PC-3 (cell line): ENCODE measurements at regions not wholly inside any gene's neighbourhood (a gene's known extent, or its start where the extent isn't known, plus 50 kb on each side); places are given as distances from the start of the nearest gene placed in this dataset.

ENCODE experiments used
- ATAC-seq: fragments of 200-7000 bp; cut with Tn5 transposase; 2 replicates; pipeline ENCODE4 v1.9.1; 2020; ENCODE audit warnings: mild to moderate bottlenecking, moderate library complexity
- BruUV-seq: library from RNA; stranded (reverse); fragments of 400-500 nt; replicated peaks from 2 replicates; lab custom pipeline; 2021; lab: Mats Ljungman, UMichigan
- CTCF ChIA-PET: fragments of 300-600 bp; sonication (Branson Sonifier 250); formaldehyde crosslinking; loops from one replicate; lab custom pipeline; 2022; ENCODE audit warnings: antibody characterized with exemption; lab: Charles Lee
- POLR2A ChIA-PET: fragments of 300-600 bp; sonication (Branson Sonifier 250); formaldehyde crosslinking; loops from one replicate; lab custom pipeline; 2022; ENCODE audit warnings: antibody characterized with exemption; ENCODE audit not compliant: unreplicated experiment; lab: Charles Lee
- DNase-seq: peaks from one replicate; pipeline ENCODE4 v3.0.0-alpha.2; 2015
- H2AFZ ChIP-seq: fragments of 300-600 bp; sonication (generic); 2 replicates; pipeline ENCODE4 v1.6.0; 2016; ENCODE audit warnings: antibody characterized with exemption, low read length
- H3F3A ChIP-seq: fragments of 300-600 bp; sonication (generic); one replicate; pipeline ENCODE4 v1.6.0; 2017; ENCODE audit warnings: antibody characterized with exemption, low read length, control low read depth, mild to moderate bottlenecking; ENCODE audit not compliant: unreplicated experiment
- H3K27ac ChIP-seq: fragments of 300-600 bp; sonication (generic); 2 replicates; pipeline ENCODE4 v1.5.1; 2016; ENCODE audit warnings: mild to moderate bottlenecking, low read length
- H3K27me3 ChIP-seq: fragments of 300-600 bp; sonication (generic); 2 replicates; pipeline ENCODE4 v1.6.1; 2016; ENCODE audit warnings: low read length, mixed read lengths
- H3K36me3 ChIP-seq: fragments of 300-600 bp; sonication (generic); 2 replicates; pipeline ENCODE4 v1.6.1; 2016; ENCODE audit warnings: low read depth, mixed run types, low read length, mixed read lengths
- H3K4me1 ChIP-seq: fragments of 300-600 bp; sonication (generic); 2 replicates; pipeline ENCODE4 v1.5.1; 2016; ENCODE audit warnings: low read length; ENCODE audit not compliant: insufficient read depth
- H3K4me2 ChIP-seq: fragments of 300-600 bp; sonication (generic); 2 replicates; pipeline ENCODE4 v1.6.0; 2016; ENCODE audit warnings: low read length
- H3K4me3 ChIP-seq: fragments of 300-600 bp; sonication (generic); 2 replicates; pipeline ENCODE4 v1.5.1; 2016; ENCODE audit warnings: mild to moderate bottlenecking, low read length, mixed read lengths
- H3K79me2 ChIP-seq: fragments of 300-600 bp; sonication (generic); 2 replicates; pipeline ENCODE4 v1.6.1; 2017; ENCODE audit warnings: low read length, mixed read lengths
- H3K9ac ChIP-seq: fragments of 300-600 bp; sonication (generic); 2 replicates; pipeline ENCODE4 v1.6.0; 2016; ENCODE audit warnings: mild to moderate bottlenecking, low read length
- H3K9me2 ChIP-seq: fragments of 300-600 bp; sonication (generic); replicated peaks from 2 replicates; pipeline ENCODE4 v1.6.1; 2016; ENCODE audit warnings: mixed run types, low read length, mixed read lengths
- H3K9me3 ChIP-seq: fragments of 300-600 bp; sonication (generic); 2 replicates; pipeline ENCODE4 v1.6.1; 2016; ENCODE audit warnings: low read length, mixed read lengths
- H4K20me1 ChIP-seq: fragments of 300-600 bp; sonication (generic); 2 replicates; pipeline ENCODE4 v1.6.1; 2016; ENCODE audit warnings: low read length, mixed read lengths
- CTCF ChIP-seq: fragments of 300-600 bp; sonication (generic); conservative IDR thresholded peaks from 2 replicates; pipeline ENCODE4 v1.5.1; 2017; ENCODE audit warnings: antibody characterized with exemption, low read depth, mild to moderate bottlenecking, low read length
- EZH2 ChIP-seq: fragments of 300-600 bp; sonication (generic); IDR thresholded peaks from one replicate; pipeline ENCODE4 v1.6.1; 2017; ENCODE audit warnings: antibody characterized with exemption, mild to moderate bottlenecking, low read length; ENCODE audit not compliant: unreplicated experiment
- EZH2phosphoT487 ChIP-seq: fragments of 300-600 bp; sonication (generic); IDR thresholded peaks from 2 replicates; pipeline ENCODE4 v1.6.1; 2018; ENCODE audit warnings: mild to moderate bottlenecking, antibody characterized with exemption, low read length, borderline replicate concordance
- intact Hi-C: fragments of 100-400 bp; cut with micrococcal nuclease; formaldehyde crosslinking; loops from 2 replicates; pipeline ENCODE4 v1.9.0; 2023

- no peaks in the 10 kb centered on the region for H3K4me1 ChIP-seq
- no peak overlapping the region for H2AFZ ChIP-seq
- DNase-seq (no peak), ATAC-seq (no peak)
- TF ChIP-seq CTCF (no peak), EZH2phosphoT487 (no peak), EZH2 (no peak)
- H3K9ac ChIP-seq, result no peak overlapping the region
- intact Hi-C loops, result no loop called here
- H3K27ac ChIP-seq, result no peak overlapping the region
- no peaks in the 10 kb centered on the region for H3K9me2 ChIP-seq
- POLR2A ChIA-PET, result no interaction called here
- no peaks in the 10 kb centered on the region for H3K79me2 ChIP-seq
- no TSS peak for BruUV-seq
- H3K9me3 ChIP-seq, result no peaks in the 10 kb centered on the region
- H3K36me3 ChIP-seq, result no peaks in the 10 kb centered on the region
- H3F3A ChIP-seq, result no peaks in the 10 kb centered on the region
- H3K4me2 ChIP-seq, result no peak overlapping the region
- CTCF ChIA-PET, result no interaction called here
- peaks cover 52% of the 10 kb centered on the region for H3K27me3 ChIP-seq
- no peaks in the 10 kb centered on the region for H4K20me1 ChIP-seq
- no peak overlapping the region for H3K4me3 ChIP-seq
Observed at GRCh38 chr13:111967572-111968201, 99.3 kb upstream of the SOX1 start.

- Histone ChIP-seq H3K4me1 (no peaks in the 10 kb centered on the region), H4K20me1 (no peaks in the 10 kb centered on the region), H3K36me3 (no peaks in the 10 kb centered on the region), H3K9me3 (no peaks in the 10 kb centered on the region), H3K27me3 (peaks cover 52% of the 10 kb centered on the region), H2AFZ (no peak overlapping the region), H3K27ac (no peak overlapping the region), H3K79me2 (no peaks in the 10 kb centered on the region), H3K4me3 (no peak overlapping the region), H3K4me2 (no peak overlapping the region), H3K9me2 (no peaks in the 10 kb centered on the region), H3F3A (no peaks in the 10 kb centered on the region), H3K9ac (no peak overlapping the region)
- ChIA-PET POLR2A (no interaction called here), CTCF (no interaction called here)
- ATAC-seq, result no peak
- no peak for DNase-seq
- no TSS peak for BruUV-seq
- no peak for TF ChIP-seq EZH2
- no peak for TF ChIP-seq CTCF
- no peak for TF ChIP-seq EZH2phosphoT487
- intact Hi-C loops, result no loop called here
Observed at GRCh38 chr13:111968336-111969010, 98.5 kb upstream of the SOX1 start.

- Histone ChIP-seq H3K9me2 (no peaks in the 10 kb centered on the region), H3K27me3 (peaks cover 58% of the 10 kb centered on the region), H3F3A (no peaks in the 10 kb centered on the region), H3K9ac (no peak overlapping the region), H3K79me2 (no peaks in the 10 kb centered on the region), H2AFZ (no peak overlapping the region), H3K4me2 (no peak overlapping the region), H4K20me1 (no peaks in the 10 kb centered on the region), H3K4me1 (no peaks in the 10 kb centered on the region), H3K9me3 (0 out of 2 replicates have a peak, but pooled peaks cover under 1% of the 10 kb centered on the region), H3K27ac (no peak overlapping the region), H3K36me3 (no peaks in the 10 kb centered on the region), H3K4me3 (no peak overlapping the region)
- TF ChIP-seq EZH2phosphoT487 (no peak), CTCF (no peak), EZH2 (no peak)
- ChIA-PET POLR2A (no interaction called here), CTCF (no interaction called here)
- DNase-seq, result no peak
- no peak for ATAC-seq
- BruUV-seq, result no TSS peak
- intact Hi-C loops, result no loop called here
Observed at GRCh38 chr13:111969551-111970135, 97.3 kb upstream of the SOX1 start.
